Brain microvascular endothelial cell (primary cell): ENCODE measurements at regions not wholly inside any gene's neighbourhood (a gene's known extent, or its start where the extent isn't known, plus 50 kb on each side); places are given as distances from the start of the nearest gene placed in this dataset.

ENCODE experiments used
- DNase-seq: peaks from one replicate; pipeline ENCODE4 v3.0.0-alpha.2; 2020
- H3K27ac ChIP-seq: fragments of 250-450 bp; sonication (Bioruptor Pico); 2 replicates; pipeline ENCODE4 v1.5.1; 2020; ENCODE audit warnings: mild to moderate bottlenecking, moderate library complexity
- H3K27me3 ChIP-seq: fragments of 250-450 bp; sonication (Bioruptor Pico); replicated peaks from 2 replicates; pipeline ENCODE4 v1.5.1; 2020; ENCODE audit warnings: mild to moderate bottlenecking
- H3K36me3 ChIP-seq: fragments of 250-450 bp; sonication (Bioruptor Pico); replicated peaks from 2 replicates; pipeline ENCODE4 v1.5.1; 2020; ENCODE audit warnings: mild to moderate bottlenecking
- H3K4me3 ChIP-seq: 2 replicates; pipeline ENCODE4 v1.5.1; 2011; ENCODE audit warnings: low read depth, mild to moderate bottlenecking, control low read depth, low read length, moderate library complexity
- CTCF ChIP-seq: IDR thresholded peaks from 2 replicates; pipeline ENCODE4 v1.5.1; 2011; ENCODE audit warnings: low read depth, mild to moderate bottlenecking, moderate library complexity, low read length, control low read depth, inconsistent platforms; ENCODE audit errors: missing control alignments
- in situ Hi-C: cut with HindIII; loops from 2 replicates; pipeline ENCODE4 v1.10.0; 2017; ENCODE audit warnings: low sequenced_read_pairs, low pct_ligation_motif_present

- in situ Hi-C loops: no loop called here
- Histone ChIP-seq H3K27ac (no peak overlapping the region), H3K4me3 (no peak overlapping the region), H3K36me3 (no peaks in the 10 kb centered on the region), H3K27me3 (no peaks in the 10 kb centered on the region)
- TF ChIP-seq CTCF: no peak
- no peak for DNase-seq
Observed at GRCh38 chr10:62639144-62639543, 165.4 kb upstream of the ADO start.

- in situ Hi-C loops: no loop called here
- H3K27me3 ChIP-seq: no peaks in the 10 kb centered on the region
Observed at GRCh38 chr10:62640411-62640810, 164.1 kb upstream of the ADO start.

GRCh38 chr10:62643606-62644587 is 160.6 kb upstream of the ADO start:
- in situ Hi-C loops: no loop called here
- Histone ChIP-seq H3K36me3 (no peaks in the 10 kb centered on the region), H3K27me3 (no peaks in the 10 kb centered on the region)

More at GRCh38 chr10:62640411-62640810, 164.1 kb upstream of the ADO start:
- H3K36me3 ChIP-seq: no peaks in the 10 kb centered on the region
- no peak overlapping the region for H3K4me3 ChIP-seq
- TF ChIP-seq CTCF: no peak
- DNase-seq: no peak
- no peak overlapping the region for H3K27ac ChIP-seq

GRCh38 chr10:62647375-62648092 is 157.0 kb upstream of the ADO start:
- TF ChIP-seq CTCF: no peak
- H3K36me3 ChIP-seq: no peaks in the 10 kb centered on the region
- in situ Hi-C loops: no loop called here
- no peak overlapping the region for H3K27ac ChIP-seq
- H3K27me3 ChIP-seq: no peaks in the 10 kb centered on the region
- DNase-seq: no peak
- no peak overlapping the region for H3K4me3 ChIP-seq

More at GRCh38 chr10:62643606-62644587, 160.6 kb upstream of the ADO start:
- DNase-seq: no peak
- Histone ChIP-seq H3K4me3 (no peak overlapping the region), H3K27ac (no peak overlapping the region)
- TF ChIP-seq CTCF: no peak

- DNase-seq: no peak
- Histone ChIP-seq H3K27ac (no peak overlapping the region), H3K27me3 (no peaks in the 10 kb centered on the region), H3K4me3 (no peak overlapping the region), H3K36me3 (no peaks in the 10 kb centered on the region)
- in situ Hi-C loops: no loop called here
- TF ChIP-seq CTCF: no peak
Observed at GRCh38 chr10:62648921-62649320, 155.6 kb upstream of the ADO start.
